ENCODE measurements at regions not wholly inside any gene's neighbourhood (a gene's known extent, or its start where the extent isn't known, plus 50 kb on each side); places are given as distances from the start of the nearest gene placed in this dataset.

DNA sequence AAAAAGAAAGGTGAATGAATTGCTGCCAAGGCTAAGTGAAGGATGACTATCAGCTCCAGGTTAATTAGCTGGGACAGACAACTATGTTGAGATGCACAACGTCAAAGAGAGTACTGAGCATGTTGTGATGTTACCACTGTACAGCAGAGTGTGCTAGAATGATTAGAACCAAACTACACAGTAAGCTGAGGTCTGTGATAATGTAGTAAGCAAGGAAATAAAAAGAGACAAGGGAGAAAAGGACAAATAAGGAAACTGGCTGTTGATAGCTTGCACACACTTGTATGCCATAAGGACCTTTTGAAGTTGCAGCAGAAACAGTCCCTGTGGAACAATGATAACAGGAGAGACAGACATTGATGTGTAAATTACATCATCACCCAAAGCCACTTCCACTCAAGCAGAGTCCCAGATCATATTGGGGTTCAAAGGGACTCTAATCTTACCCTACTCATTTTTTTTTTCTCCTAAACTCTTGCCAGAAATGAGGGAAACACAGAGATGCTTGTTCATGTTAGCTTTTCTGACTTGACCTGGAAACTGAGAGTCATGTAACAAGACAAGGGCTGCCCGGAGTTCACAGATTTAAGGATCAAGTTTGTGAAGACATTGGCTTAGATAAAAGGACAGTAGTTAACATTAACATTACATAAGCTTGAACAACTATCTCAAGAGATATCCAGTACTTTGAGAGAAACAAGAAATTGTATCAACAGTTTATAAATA lies 189.9 kb downstream of the CENPW start:
- no peaks in the 10 kb centered on the region for H3K4me1 ChIP-seq (ENCODE audit: insufficient read depth, low read length, poor library complexity, severe bottlenecking)
- no peak overlapping the region for H3K4me3 ChIP-seq (ENCODE audit: low read length, poor library complexity, severe bottlenecking)
- H3K9me2 ChIP-seq (replicated peaks; ENCODE audit: low read depth, low read length) = no peaks in the 10 kb centered on the region
- no peak overlapping the region for H3K9ac ChIP-seq (ENCODE audit: low read depth, low read length, poor library complexity, severe bottlenecking)
- no peak overlapping the region for H3K4me2 ChIP-seq (ENCODE audit: low read depth, low read length, poor library complexity, severe bottlenecking)
- H3K27me3 ChIP-seq (ENCODE audit: insufficient read depth, low read length, poor library complexity, severe bottlenecking) = no peaks in the 10 kb centered on the region
- no peaks in the 10 kb centered on the region for H3K9me3 ChIP-seq (ENCODE audit: insufficient read depth, low read depth, low read length)
- H3K79me2 ChIP-seq (ENCODE audit: insufficient read depth, low read length) = no peaks in the 10 kb centered on the region
- H3K36me3 ChIP-seq (ENCODE audit: insufficient read depth, low read length) = no peaks in the 10 kb centered on the region
- H3F3A ChIP-seq (ENCODE audit: low read depth) = no peaks in the 10 kb centered on the region
- TF ChIP-seq EZH2phosphoT487 (IDR thresholded peaks at IDR 0.05; ENCODE audit: borderline replicate concordance) = no peak
- TF ChIP-seq, protein P1, sequence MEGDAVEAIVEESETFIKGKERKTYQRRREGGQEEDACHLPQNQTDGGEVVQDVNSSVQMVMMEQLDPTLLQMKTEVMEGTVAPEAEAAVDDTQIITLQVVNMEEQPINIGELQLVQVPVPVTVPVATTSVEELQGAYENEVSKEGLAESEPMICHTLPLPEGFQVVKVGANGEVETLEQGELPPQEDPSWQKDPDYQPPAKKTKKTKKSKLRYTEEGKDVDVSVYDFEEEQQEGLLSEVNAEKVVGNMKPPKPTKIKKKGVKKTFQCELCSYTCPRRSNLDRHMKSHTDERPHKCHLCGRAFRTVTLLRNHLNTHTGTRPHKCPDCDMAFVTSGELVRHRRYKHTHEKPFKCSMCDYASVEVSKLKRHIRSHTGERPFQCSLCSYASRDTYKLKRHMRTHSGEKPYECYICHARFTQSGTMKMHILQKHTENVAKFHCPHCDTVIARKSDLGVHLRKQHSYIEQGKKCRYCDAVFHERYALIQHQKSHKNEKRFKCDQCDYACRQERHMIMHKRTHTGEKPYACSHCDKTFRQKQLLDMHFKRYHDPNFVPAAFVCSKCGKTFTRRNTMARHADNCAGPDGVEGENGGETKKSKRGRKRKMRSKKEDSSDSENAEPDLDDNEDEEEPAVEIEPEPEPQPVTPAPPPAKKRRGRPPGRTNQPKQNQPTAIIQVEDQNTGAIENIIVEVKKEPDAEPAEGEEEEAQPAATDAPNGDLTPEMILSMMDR (conservative IDR thresholded peaks at IDR 0.05; ENCODE audit: low read length) = 0 out of 2 replicates have a peak, but pooled peaks have one; percentile 17
- no peak overlapping the region for H2AFZ ChIP-seq (ENCODE audit: low read length)
- no peaks in the 10 kb centered on the region for H4K20me1 ChIP-seq (ENCODE audit: insufficient read depth, low read length, poor library complexity, severe bottlenecking)

GRCh38 chr6:126530775-126531174 lies 190.9 kb downstream of the CENPW start:
- no peak overlapping the region for H2AFZ ChIP-seq (ENCODE audit: low read length)
- no peaks in the 10 kb centered on the region for H3K9me3 ChIP-seq (ENCODE audit: insufficient read depth, low read depth, low read length)
- no peaks in the 10 kb centered on the region for H3K36me3 ChIP-seq (ENCODE audit: insufficient read depth, low read length)
- H3K4me3 ChIP-seq (ENCODE audit: low read length, poor library complexity, severe bottlenecking) = no peak overlapping the region
- no peaks in the 10 kb centered on the region for H3K27me3 ChIP-seq (ENCODE audit: insufficient read depth, low read length, poor library complexity, severe bottlenecking)
- no peak for TF ChIP-seq EZH2phosphoT487 (IDR thresholded peaks at IDR 0.05; ENCODE audit: borderline replicate concordance)
- TF ChIP-seq, protein P1 (conservative IDR thresholded peaks at IDR 0.05; ENCODE audit: low read length) = no peak
- no peaks in the 10 kb centered on the region for H4K20me1 ChIP-seq (ENCODE audit: insufficient read depth, low read length, poor library complexity, severe bottlenecking)
- no peaks in the 10 kb centered on the region for H3K79me2 ChIP-seq (ENCODE audit: insufficient read depth, low read length)
- no peaks in the 10 kb centered on the region for H3K9me2 ChIP-seq (replicated peaks; ENCODE audit: low read depth, low read length)
- no peaks in the 10 kb centered on the region for H3F3A ChIP-seq (ENCODE audit: low read depth)
- no peak overlapping the region for H3K9ac ChIP-seq (ENCODE audit: low read depth, low read length, poor library complexity, severe bottlenecking)
- no peaks in the 10 kb centered on the region for H3K4me1 ChIP-seq (ENCODE audit: insufficient read depth, low read length, poor library complexity, severe bottlenecking)
- no peak overlapping the region for H3K4me2 ChIP-seq (ENCODE audit: low read depth, low read length, poor library complexity, severe bottlenecking)

DNA sequence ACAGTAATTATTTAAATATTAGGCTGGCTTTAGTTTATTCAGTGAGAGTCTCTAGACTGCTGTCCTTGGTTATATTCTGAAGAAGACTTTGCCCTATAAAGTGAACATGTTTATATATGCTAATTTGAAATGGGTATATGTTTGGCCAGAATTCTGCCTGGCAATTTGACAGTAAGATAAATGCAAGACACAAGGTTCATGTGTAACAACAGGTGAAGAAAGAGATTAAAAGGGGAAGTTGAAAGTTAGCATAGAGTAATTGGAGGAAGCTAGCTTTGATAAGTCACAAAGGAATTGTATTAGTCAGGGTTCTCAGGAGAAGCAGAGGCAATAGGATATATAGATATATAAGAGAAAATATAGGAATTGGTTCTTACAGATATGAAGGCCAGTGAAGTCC lies 191.4 kb downstream of the CENPW start:
- no peaks in the 10 kb centered on the region for H3K9me3 ChIP-seq (ENCODE audit: insufficient read depth, low read depth, low read length)
- H2AFZ ChIP-seq (ENCODE audit: low read length) = no peak overlapping the region
- H3K9ac ChIP-seq (ENCODE audit: low read depth, low read length, poor library complexity, severe bottlenecking) = no peak overlapping the region
- H3K9me2 ChIP-seq (replicated peaks; ENCODE audit: low read depth, low read length) = no peaks in the 10 kb centered on the region
- TF ChIP-seq EZH2phosphoT487 (IDR thresholded peaks at IDR 0.05; ENCODE audit: borderline replicate concordance) = no peak
- TF ChIP-seq, protein P1 (conservative IDR thresholded peaks at IDR 0.05; ENCODE audit: low read length) = no peak
- H3K79me2 ChIP-seq (ENCODE audit: insufficient read depth, low read length) = no peaks in the 10 kb centered on the region
- no peak overlapping the region for H3K4me2 ChIP-seq (ENCODE audit: low read depth, low read length, poor library complexity, severe bottlenecking)
- H3K4me3 ChIP-seq (ENCODE audit: low read length, poor library complexity, severe bottlenecking) = no peak overlapping the region
- no peaks in the 10 kb centered on the region for H3K4me1 ChIP-seq (ENCODE audit: insufficient read depth, low read length, poor library complexity, severe bottlenecking)
- H4K20me1 ChIP-seq (ENCODE audit: insufficient read depth, low read length, poor library complexity, severe bottlenecking) = no peaks in the 10 kb centered on the region
- no peaks in the 10 kb centered on the region for H3F3A ChIP-seq (ENCODE audit: low read depth)
- no peaks in the 10 kb centered on the region for H3K36me3 ChIP-seq (ENCODE audit: insufficient read depth, low read length)
- no peaks in the 10 kb centered on the region for H3K27me3 ChIP-seq (ENCODE audit: insufficient read depth, low read length, poor library complexity, severe bottlenecking)
